Loucy (cell line): ENCODE measurements at regions not wholly inside any gene's neighbourhood (a gene's known extent, or its start where the extent isn't known, plus 50 kb on each side); places are given as distances from the start of the nearest gene placed in this dataset.

Experiments used
- CTCF ChIP-seq: fragments of 200-600 bp; sonication (generic); conservative IDR thresholded peaks from 2 replicates; pipeline ENCODE4 v1.5.1; 2014; ENCODE audit warnings: mild to moderate bottlenecking, antibody characterized with exemption, low read length
- EZH2phosphoT487 ChIP-seq: fragments of 200-600 bp; IDR thresholded peaks from 2 replicates; pipeline ENCODE4 v1.6.1; 2018; ENCODE audit warnings: antibody characterized with exemption, mild to moderate bottlenecking, moderate library complexity, borderline replicate concordance

- no peak for TF ChIP-seq CTCF
- TF ChIP-seq EZH2phosphoT487 = no peak
These were observed 269.9 kb downstream of the MAN2A1 start for GRCh38 chr5:109959652-109960051.
